Left colon (tissue), 2 donors: ENCODE measurements at regions not wholly inside any gene's neighbourhood (a gene's known extent, or its start where the extent isn't known, plus 50 kb on each side); places are given as distances from the start of the nearest gene placed in this dataset.

Experiments used
- ATAC-seq: fragments of 200-7000 bp; cut with Tn5 transposase; one replicate; pipeline ENCODE4 v1.9.1; 2020; ENCODE audit warnings: mild to moderate bottlenecking, moderate library complexity
- DNase-seq, 2 donors: peaks; one replicate each; pipeline ENCODE4 v3.0.0-alpha.2; 2020
- intact Hi-C, 2 donors: fragments of 100-400 bp; cut with DNase I in 1 of 2; cut with micrococcal nuclease in 1 of 2; formaldehyde crosslinking; loops; one replicate each; pipeline versions ENCODE4 v1.11.2 to v1.14.0; 2022; cut with DNase I, micrococcal nuclease
- donor health status: DM: no; HTN: no; CAD: no.
- donor health status: DM: yes; HTN: yes; CAD: no.

GRCh38 chr1:62917314-62917713 is 133.4 kb downstream of the ATG4C start:
- ATAC-seq (no peak), DNase-seq (no peak)
- intact Hi-C loops, result no loop called here

- intact Hi-C loops, result no loop called here
- DNase-seq (no peak), ATAC-seq (no peak)
These were observed 133.9 kb downstream of the ATG4C start for GRCh38 chr1:62917805-62918204.

GRCh38 chr1:62918700-62919099 is 134.8 kb downstream of the ATG4C start:
- DNase-seq (no peak), ATAC-seq (no peak)
- intact Hi-C loops, result no loop called here

- intact Hi-C loops, result no loop called here
- ATAC-seq, result no peak
- no peak for DNase-seq
These were observed 138.1 kb downstream of the ATG4C start for GRCh38 chr1:62922006-62922405.

- intact Hi-C loops, result no loop called here
- ATAC-seq (no peak), DNase-seq (no peak)
These were observed 141.3 kb downstream of the ATG4C start for GRCh38 chr1:62924983-62925790.

GRCh38 chr1:62926681-62927252 is 142.8 kb downstream of the ATG4C start:
- intact Hi-C loops, result no loop called here
- no peak for DNase-seq
- ATAC-seq, result no peak

GRCh38 chr1:62928885-62929284 is 145.0 kb downstream of the ATG4C start:
- DNase-seq (no peak), ATAC-seq (no peak)
- intact Hi-C loops, result no loop called here

GRCh38 chr1:62937634-62938296 is 153.8 kb downstream of the ATG4C start:
- intact Hi-C loops, result no loop called here
- DNase-seq, result no peak
- no peak for ATAC-seq

- ATAC-seq (no peak), DNase-seq (no peak)
- intact Hi-C loops, result no loop called here
These were observed 157.8 kb downstream of the ATG4C start for GRCh38 chr1:62941780-62942179.

GRCh38 chr1:62946511-62946910 is 162.6 kb downstream of the ATG4C start:
- no peak for DNase-seq
- intact Hi-C loops, result no loop called here
- no peak for ATAC-seq

- ATAC-seq, result peak; percentile 33
- intact Hi-C loops, result no loop called here
- no peak for DNase-seq
These were observed 167.5 kb downstream of the ATG4C start for GRCh38 chr1:62951428-62951827.

GRCh38 chr1:62952596-62952995 is 168.7 kb downstream of the ATG4C start:
- DNase-seq (no peak), ATAC-seq (no peak)
- intact Hi-C loops, result no loop called here

GRCh38 chr1:62953633-62954032 is 169.7 kb downstream of the ATG4C start:
- ATAC-seq (no peak), DNase-seq (no peak)
- intact Hi-C loops, result no loop called here

- ATAC-seq (no peak), DNase-seq (no peak)
- intact Hi-C loops, result no loop called here
These were observed 170.8 kb downstream of the ATG4C start for GRCh38 chr1:62954758-62955157.

GRCh38 chr1:62955666-62956065 is 171.7 kb downstream of the ATG4C start:
- DNase-seq (no peak), ATAC-seq (no peak)
- intact Hi-C loops, result no loop called here

- ATAC-seq (no peak), DNase-seq (no peak)
- intact Hi-C loops, result no loop called here
These were observed 178.3 kb downstream of the ATG4C start for GRCh38 chr1:62962014-62962812.

- intact Hi-C loops, result no loop called here
These were observed 179.2 kb downstream of the ATG4C start for GRCh38 chr1:62962901-62963776.

GRCh38 chr1:62964141-62964540 is 180.2 kb downstream of the ATG4C start:
- intact Hi-C loops, result no loop called here
- ATAC-seq (no peak), DNase-seq (no peak)

More at GRCh38 chr1:62962901-62963776, 179.2 kb downstream of the ATG4C start:
- DNase-seq (peak in 1 of 2 donors; percentile 47), ATAC-seq (peak; percentile 82)

- ATAC-seq, result no peak
- intact Hi-C loops, result no loop called here
- no peak for DNase-seq
These were observed 183.1 kb downstream of the ATG4C start for GRCh38 chr1:62967031-62967430.
